GM12878 (cell line): ENCODE measurements at regions not wholly inside any gene's neighbourhood (a gene's known extent, or its start where the extent isn't known, plus 50 kb on each side); places are given as distances from the start of the nearest gene placed in this dataset.

Experiments
- ATAC-seq: fragments of 200-7000 bp; cut with Tn5 transposase; 3 replicates; pipeline ENCODE4 v1.9.1; 2020; ENCODE audit warnings: mild to moderate bottlenecking, moderate library complexity
- BruUV-seq: library from RNA; stranded (reverse); fragments of 400-500 nt; replicated peaks from 2 replicates; lab custom pipeline; 2021; lab: Mats Ljungman, UMichigan
- CTCF ChIA-PET: fragments of 300-600 bp; sonication (Branson Sonifier 250); formaldehyde crosslinking; extraction: SDS; loops from one replicate; lab custom pipeline; 2021; ENCODE audit warnings: inconsistent platforms; lab: Yijun Ruan, JAX
- POLR2A ChIA-PET: fragments of 350-600 bp; formaldehyde crosslinking; extraction: SDS; loops from one replicate; lab custom pipeline; 2021; ENCODE audit warnings: inconsistent platforms; lab: Charles Lee
- RAD21 ChIA-PET: fragments of 300-600 bp; sonication (Branson Sonifier 250); formaldehyde crosslinking; loops from one replicate; lab custom pipeline; 2023; ENCODE audit warnings: antibody characterized with exemption; ENCODE audit not compliant: unreplicated experiment; lab: Charles Lee
- SMC1A ChIA-PET: fragments of 300-600 bp; sonication (Branson Sonifier 250); formaldehyde crosslinking; loops from one replicate; lab custom pipeline; 2023; ENCODE audit not compliant: unreplicated experiment, uncharacterized antibody; lab: Charles Lee
- DNase-seq: peaks from one replicate; pipeline ENCODE4 v3.0.0-alpha.2; 2011; ENCODE audit warnings: low read depth, low spot score
- FAIRE-seq: peaks from 3 replicates; lab custom pipeline; 2011; peaks lifted over from hg19 to GRCh38; lab: Jason Lieb, UNC
- H2AFZ ChIP-seq: 2 replicates; pipeline ENCODE4 v1.6.0; 2011; ENCODE audit warnings: low read depth, low read length, control low read depth; ENCODE audit not compliant: control insufficient read depth
- H3K27ac ChIP-seq: 2 replicates; pipeline ENCODE4 v1.5.1; 2011; ENCODE audit warnings: control low read depth; ENCODE audit not compliant: control insufficient read depth, insufficient read depth
- H3K27me3 ChIP-seq, 2 experiments: replicated peaks in 1 of 2; 2 replicates each; pipeline versions ENCODE4 v1.6.0 to v1.6.1; 2011; ENCODE audit warnings: low read length in 1 of 2; ENCODE audit not compliant: control insufficient read depth in 2 of 2, insufficient read depth in 2 of 2
- H3K36me3 ChIP-seq, 2 experiments: 2 replicates each; pipeline ENCODE4 v1.5.1; 2011; ENCODE audit warnings: low read length in 1 of 2; ENCODE audit not compliant: control insufficient read depth in 2 of 2, insufficient read depth in 2 of 2
- H3K4me1 ChIP-seq: 2 replicates; pipeline ENCODE4 v1.6.1; 2011; ENCODE audit warnings: mild to moderate bottlenecking, low read length, moderate library complexity, mixed read lengths; ENCODE audit not compliant: control insufficient read depth, insufficient read depth
- H3K4me2 ChIP-seq: 2 replicates; pipeline ENCODE4 v1.6.0; 2011; ENCODE audit warnings: control low read depth; ENCODE audit not compliant: control insufficient read depth, insufficient read depth
- H3K4me3 ChIP-seq: fragments of 200-600 bp; sonication (generic); 2 replicates; pipeline ENCODE4 v1.5.1; 2016
- H3K79me2 ChIP-seq: 2 replicates; pipeline ENCODE4 v1.6.0; 2011; ENCODE audit warnings: low read length; ENCODE audit not compliant: control insufficient read depth, insufficient read depth
- H3K9ac ChIP-seq: 2 replicates; pipeline ENCODE4 v1.8.0; 2011; ENCODE audit warnings: low read length, control low read depth, mixed read lengths; ENCODE audit not compliant: control insufficient read depth, insufficient read depth
- H3K9me3 ChIP-seq: replicated peaks from 3 replicates; pipeline ENCODE4 v1.5.1; 2011; ENCODE audit warnings: mild to moderate bottlenecking, low read length; ENCODE audit not compliant: control insufficient read depth, insufficient read depth
- H4K20me1 ChIP-seq: 2 replicates; pipeline ENCODE4 v1.6.0; 2011; ENCODE audit not compliant: control insufficient read depth, insufficient read depth
- FOXM1 ChIP-seq: IDR thresholded peaks from 2 replicates; pipeline ENCODE4 v1.6.1; 2012; ENCODE audit warnings: low read depth, mild to moderate bottlenecking, inconsistent platforms, low read length, moderate library complexity
- JUNB ChIP-seq: IDR thresholded peaks from 2 replicates; pipeline ENCODE4 v1.6.1; 2016; ENCODE audit warnings: antibody characterized with exemption, mild to moderate bottlenecking
- MYB ChIP-seq: fragments of 150-350 bp; IDR thresholded peaks from 2 replicates; pipeline ENCODE4 v1.6.1; 2014; ENCODE audit warnings: mild to moderate bottlenecking, low read depth, low read length, borderline replicate concordance
- NBN ChIP-seq: fragments of 450-650 bp; IDR thresholded peaks from 2 replicates; pipeline ENCODE4 v1.6.1; 2016
- NR2F1 ChIP-seq: fragments of 450-650 bp; conservative IDR thresholded peaks from 2 replicates; pipeline ENCODE4 v1.6.1; 2017; ENCODE audit warnings: mild to moderate bottlenecking
- PKNOX1 ChIP-seq: fragments of 450-650 bp; IDR thresholded peaks from 2 replicates; pipeline ENCODE4 v1.6.1; 2016; ENCODE audit warnings: mild to moderate bottlenecking
- ZNF217 ChIP-seq: fragments of 450-650 bp; IDR thresholded peaks from 2 replicates; pipeline ENCODE4 v1.6.1; 2017; ENCODE audit warnings: antibody characterized with exemption, mild to moderate bottlenecking
- ZNF274 ChIP-seq: IDR thresholded peaks from one replicate; pipeline ENCODE4 v1.8.0; 2011; ENCODE audit not compliant: insufficient read length, insufficient read depth
- ZSCAN29 ChIP-seq: fragments of 450-650 bp; IDR thresholded peaks from 2 replicates; pipeline ENCODE4 v1.6.1; 2017; ENCODE audit warnings: mild to moderate bottlenecking, moderate library complexity
- WGBS: methylation state at CpG from one replicate; pipeline ENCODE4 v1.1.6; 2016; ENCODE audit warnings: low lambda C conversion rate; ENCODE audit not compliant: insufficient replicate concordance, insufficient coverage; ENCODE audit errors: missing lambda C conversion rate; 5-methylcytosine and 5-hydroxymethylcytosine counted together
- in situ Hi-C: fragments of 300-500 bp; cut with MboI; formaldehyde crosslinking; loops from 9 replicates; pipeline ENCODE4 v1.14.3; 2018; ENCODE audit warnings: mixed read lengths
- intact Hi-C: fragments of 100-400 bp; cut with micrococcal nuclease; formaldehyde crosslinking; loops from one replicate; pipeline ENCODE4 v1.14.2; 2022; ENCODE audit not compliant: unreplicated experiment
- TF ChIP-seq, protein P1 (sequence below): fragments of 450-650 bp; IDR thresholded peaks from 2 replicates; pipeline ENCODE4 v1.6.1; 2017; ENCODE audit warnings: mild to moderate bottlenecking, moderate library complexity
- TF ChIP-seq, protein P2 (sequence below): IDR thresholded peaks from 2 replicates; pipeline ENCODE4 v1.6.1; 2012; ENCODE audit warnings: improper control_type of control experiment, low read depth, low read length; ENCODE audit not compliant: insufficient replicate concordance
- TF ChIP-seq, protein P3 (sequence below): fragments of 450-650 bp; IDR thresholded peaks from 2 replicates; pipeline ENCODE4 v1.6.1; 2018; ENCODE audit warnings: mild to moderate bottlenecking, low read depth, moderate library complexity; ENCODE audit not compliant: partially characterized antibody

DNA sequence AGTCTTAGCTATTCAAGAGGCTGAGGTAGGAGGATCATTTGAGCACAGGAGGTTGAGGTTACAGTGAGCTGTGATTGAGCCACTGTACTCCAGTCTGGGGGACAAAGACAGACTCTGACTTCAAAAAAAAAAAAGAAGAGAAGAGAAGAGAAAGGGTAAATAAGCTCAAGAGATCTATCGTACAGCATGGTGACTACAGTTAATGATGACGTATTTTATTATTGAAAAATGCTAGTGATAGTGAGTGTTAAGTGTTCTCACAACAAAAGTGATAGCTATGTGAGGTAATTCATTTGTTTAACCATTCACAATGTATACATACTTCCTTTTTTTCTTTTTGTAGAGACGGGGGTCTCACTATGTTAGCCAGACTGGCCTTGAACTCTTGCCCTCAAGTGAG, 121.5 kb upstream of the RPL34 start:
- SMC1A ChIA-PET = no interaction called here
- CTCF ChIA-PET = interaction anchor here (0.9 to 1.1 kb wide), 2 partner anchors 14 to 74 kb away, joined by 3 read pairs; no protein-coding TSS in a partner anchor
- no peaks in the 10 kb centered on the region for H3K79me2 ChIP-seq
- ATAC-seq (no peak), FAIRE-seq (no peak), DNase-seq (no peak)
- H3K4me2 ChIP-seq = no peak overlapping the region
- H3K9ac ChIP-seq = no peak overlapping the region
- in situ Hi-C loops = loop anchor here (10.0 kb wide), 1 partner anchor 474 kb away; no protein-coding TSS in a partner anchor
- POLR2A ChIA-PET = no interaction called here
- no TSS peak for BruUV-seq
- no peaks in the 10 kb centered on the region for H3K9me3 ChIP-seq
- H3K4me1 ChIP-seq = no peaks in the 10 kb centered on the region
- 28% methylated on average over 3 of the region's 3 CpGs for WGBS
- H3K27me3 ChIP-seq = no peaks in the 10 kb centered on the region
- H4K20me1 ChIP-seq = no peaks in the 10 kb centered on the region
- no peak overlapping the region for H3K4me3 ChIP-seq
- no peak overlapping the region for H2AFZ ChIP-seq
- H3K36me3 ChIP-seq = no peaks in the 10 kb centered on the region
- no peak overlapping the region for H3K27ac ChIP-seq
- intact Hi-C loops = no loop called here
- RAD21 ChIA-PET = interaction anchor here (0.7 kb wide), 1 partner anchor 271 kb away, joined by 3 read pairs; no protein-coding TSS in a partner anchor
- TF ChIP-seq ZSCAN29 (no peak), NR2F1 (no peak), FOXM1 (no peak), PKNOX1 (no peak), MYB (no peak), ZNF217 (no peak), ZNF274 (no peak), JUNB (no peak), NBN (no peak)
- TF ChIP-seq, protein P1, sequence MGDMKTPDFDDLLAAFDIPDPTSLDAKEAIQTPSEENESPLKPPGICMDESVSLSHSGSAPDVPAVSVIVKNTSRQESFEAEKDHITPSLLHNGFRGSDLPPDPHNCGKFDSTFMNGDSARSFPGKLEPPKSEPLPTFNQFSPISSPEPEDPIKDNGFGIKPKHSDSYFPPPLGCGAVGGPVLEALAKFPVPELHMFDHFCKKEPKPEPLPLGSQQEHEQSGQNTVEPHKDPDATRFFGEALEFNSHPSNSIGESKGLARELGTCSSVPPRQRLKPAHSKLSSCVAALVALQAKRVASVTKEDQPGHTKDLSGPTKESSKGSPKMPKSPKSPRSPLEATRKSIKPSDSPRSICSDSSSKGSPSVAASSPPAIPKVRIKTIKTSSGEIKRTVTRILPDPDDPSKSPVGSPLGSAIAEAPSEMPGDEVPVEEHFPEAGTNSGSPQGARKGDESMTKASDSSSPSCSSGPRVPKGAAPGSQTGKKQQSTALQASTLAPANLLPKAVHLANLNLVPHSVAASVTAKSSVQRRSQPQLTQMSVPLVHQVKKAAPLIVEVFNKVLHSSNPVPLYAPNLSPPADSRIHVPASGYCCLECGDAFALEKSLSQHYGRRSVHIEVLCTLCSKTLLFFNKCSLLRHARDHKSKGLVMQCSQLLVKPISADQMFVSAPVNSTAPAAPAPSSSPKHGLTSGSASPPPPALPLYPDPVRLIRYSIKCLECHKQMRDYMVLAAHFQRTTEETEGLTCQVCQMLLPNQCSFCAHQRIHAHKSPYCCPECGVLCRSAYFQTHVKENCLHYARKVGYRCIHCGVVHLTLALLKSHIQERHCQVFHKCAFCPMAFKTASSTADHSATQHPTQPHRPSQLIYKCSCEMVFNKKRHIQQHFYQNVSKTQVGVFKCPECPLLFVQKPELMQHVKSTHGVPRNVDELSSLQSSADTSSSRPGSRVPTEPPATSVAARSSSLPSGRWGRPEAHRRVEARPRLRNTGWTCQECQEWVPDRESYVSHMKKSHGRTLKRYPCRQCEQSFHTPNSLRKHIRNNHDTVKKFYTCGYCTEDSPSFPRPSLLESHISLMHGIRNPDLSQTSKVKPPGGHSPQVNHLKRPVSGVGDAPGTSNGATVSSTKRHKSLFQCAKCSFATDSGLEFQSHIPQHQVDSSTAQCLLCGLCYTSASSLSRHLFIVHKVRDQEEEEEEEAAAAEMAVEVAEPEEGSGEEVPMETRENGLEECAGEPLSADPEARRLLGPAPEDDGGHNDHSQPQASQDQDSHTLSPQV = no peak
- TF ChIP-seq, protein P2, sequence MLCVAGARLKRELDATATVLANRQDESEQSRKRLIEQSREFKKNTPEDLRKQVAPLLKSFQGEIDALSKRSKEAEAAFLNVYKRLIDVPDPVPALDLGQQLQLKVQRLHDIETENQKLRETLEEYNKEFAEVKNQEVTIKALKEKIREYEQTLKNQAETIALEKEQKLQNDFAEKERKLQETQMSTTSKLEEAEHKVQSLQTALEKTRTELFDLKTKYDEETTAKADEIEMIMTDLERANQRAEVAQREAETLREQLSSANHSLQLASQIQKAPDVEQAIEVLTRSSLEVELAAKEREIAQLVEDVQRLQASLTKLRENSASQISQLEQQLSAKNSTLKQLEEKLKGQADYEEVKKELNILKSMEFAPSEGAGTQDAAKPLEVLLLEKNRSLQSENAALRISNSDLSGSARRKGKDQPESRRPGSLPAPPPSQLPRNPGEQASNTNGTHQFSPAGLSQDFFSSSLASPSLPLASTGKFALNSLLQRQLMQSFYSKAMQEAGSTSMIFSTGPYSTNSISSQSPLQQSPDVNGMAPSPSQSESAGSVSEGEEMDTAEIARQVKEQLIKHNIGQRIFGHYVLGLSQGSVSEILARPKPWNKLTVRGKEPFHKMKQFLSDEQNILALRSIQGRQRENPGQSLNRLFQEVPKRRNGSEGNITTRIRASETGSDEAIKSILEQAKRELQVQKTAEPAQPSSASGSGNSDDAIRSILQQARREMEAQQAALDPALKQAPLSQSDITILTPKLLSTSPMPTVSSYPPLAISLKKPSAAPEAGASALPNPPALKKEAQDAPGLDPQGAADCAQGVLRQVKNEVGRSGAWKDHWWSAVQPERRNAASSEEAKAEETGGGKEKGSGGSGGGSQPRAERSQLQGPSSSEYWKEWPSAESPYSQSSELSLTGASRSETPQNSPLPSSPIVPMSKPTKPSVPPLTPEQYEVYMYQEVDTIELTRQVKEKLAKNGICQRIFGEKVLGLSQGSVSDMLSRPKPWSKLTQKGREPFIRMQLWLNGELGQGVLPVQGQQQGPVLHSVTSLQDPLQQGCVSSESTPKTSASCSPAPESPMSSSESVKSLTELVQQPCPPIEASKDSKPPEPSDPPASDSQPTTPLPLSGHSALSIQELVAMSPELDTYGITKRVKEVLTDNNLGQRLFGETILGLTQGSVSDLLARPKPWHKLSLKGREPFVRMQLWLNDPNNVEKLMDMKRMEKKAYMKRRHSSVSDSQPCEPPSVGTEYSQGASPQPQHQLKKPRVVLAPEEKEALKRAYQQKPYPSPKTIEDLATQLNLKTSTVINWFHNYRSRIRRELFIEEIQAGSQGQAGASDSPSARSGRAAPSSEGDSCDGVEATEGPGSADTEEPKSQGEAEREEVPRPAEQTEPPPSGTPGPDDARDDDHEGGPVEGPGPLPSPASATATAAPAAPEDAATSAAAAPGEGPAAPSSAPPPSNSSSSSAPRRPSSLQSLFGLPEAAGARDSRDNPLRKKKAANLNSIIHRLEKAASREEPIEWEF = no peak
- TF ChIP-seq, protein P3, sequence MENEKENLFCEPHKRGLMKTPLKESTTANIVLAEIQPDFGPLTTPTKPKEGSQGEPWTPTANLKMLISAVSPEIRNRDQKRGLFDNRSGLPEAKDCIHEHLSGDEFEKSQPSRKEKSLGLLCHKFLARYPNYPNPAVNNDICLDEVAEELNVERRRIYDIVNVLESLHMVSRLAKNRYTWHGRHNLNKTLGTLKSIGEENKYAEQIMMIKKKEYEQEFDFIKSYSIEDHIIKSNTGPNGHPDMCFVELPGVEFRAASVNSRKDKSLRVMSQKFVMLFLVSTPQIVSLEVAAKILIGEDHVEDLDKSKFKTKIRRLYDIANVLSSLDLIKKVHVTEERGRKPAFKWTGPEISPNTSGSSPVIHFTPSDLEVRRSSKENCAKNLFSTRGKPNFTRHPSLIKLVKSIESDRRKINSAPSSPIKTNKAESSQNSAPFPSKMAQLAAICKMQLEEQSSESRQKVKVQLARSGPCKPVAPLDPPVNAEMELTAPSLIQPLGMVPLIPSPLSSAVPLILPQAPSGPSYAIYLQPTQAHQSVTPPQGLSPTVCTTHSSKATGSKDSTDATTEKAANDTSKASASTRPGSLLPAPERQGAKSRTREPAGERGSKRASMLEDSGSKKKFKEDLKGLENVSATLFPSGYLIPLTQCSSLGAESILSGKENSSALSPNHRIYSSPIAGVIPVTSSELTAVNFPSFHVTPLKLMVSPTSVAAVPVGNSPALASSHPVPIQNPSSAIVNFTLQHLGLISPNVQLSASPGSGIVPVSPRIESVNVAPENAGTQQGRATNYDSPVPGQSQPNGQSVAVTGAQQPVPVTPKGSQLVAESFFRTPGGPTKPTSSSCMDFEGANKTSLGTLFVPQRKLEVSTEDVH = no peak
